Fibroblast of lung (primary cell): ENCODE measurements at regions not wholly inside any gene's neighbourhood (a gene's known extent, or its start where the extent isn't known, plus 50 kb on each side); places are given as distances from the start of the nearest gene placed in this dataset.

Experiments
- EZH2 ChIP-seq: IDR thresholded peaks from 2 replicates; pipeline ENCODE4 v1.5.1; 2012; ENCODE audit warnings: low read length, control low read depth, mild to moderate bottlenecking; ENCODE audit errors: missing control alignments
- TF ChIP-seq, protein P1 (sequence below), 2 donors: IDR thresholded peaks in 1 of 2; conservative IDR thresholded peaks in 1 of 2; 1 replicate in 1 of 2; 2 replicates in 1 of 2; pipeline ENCODE4 v1.5.1; 2011 to 2012; ENCODE audit warnings: low read length in 2 of 2, control low read depth in 1 of 2, inconsistent platforms in 1 of 2, low read depth in 1 of 2, mild to moderate bottlenecking in 1 of 2

DNA sequence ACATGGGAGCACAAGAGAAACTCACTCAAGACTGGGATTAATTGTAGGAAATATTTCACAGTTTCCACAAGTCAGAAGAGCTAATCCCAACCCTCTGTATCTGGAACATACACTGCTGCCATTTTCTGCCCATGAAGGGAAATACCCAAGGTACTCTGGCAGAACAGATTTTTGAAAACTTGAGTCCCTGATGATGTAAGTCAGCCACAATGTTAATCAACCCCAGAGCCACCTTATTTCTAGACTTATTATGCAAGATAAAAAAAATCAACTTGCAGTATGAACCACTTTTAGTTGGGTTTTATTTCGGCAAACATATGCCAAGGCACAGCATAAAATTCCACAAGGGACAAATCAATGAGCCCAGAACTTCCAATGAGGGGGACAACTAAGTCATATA is 141.5 kb downstream of the LY86 start:
- TF ChIP-seq, protein P1, sequence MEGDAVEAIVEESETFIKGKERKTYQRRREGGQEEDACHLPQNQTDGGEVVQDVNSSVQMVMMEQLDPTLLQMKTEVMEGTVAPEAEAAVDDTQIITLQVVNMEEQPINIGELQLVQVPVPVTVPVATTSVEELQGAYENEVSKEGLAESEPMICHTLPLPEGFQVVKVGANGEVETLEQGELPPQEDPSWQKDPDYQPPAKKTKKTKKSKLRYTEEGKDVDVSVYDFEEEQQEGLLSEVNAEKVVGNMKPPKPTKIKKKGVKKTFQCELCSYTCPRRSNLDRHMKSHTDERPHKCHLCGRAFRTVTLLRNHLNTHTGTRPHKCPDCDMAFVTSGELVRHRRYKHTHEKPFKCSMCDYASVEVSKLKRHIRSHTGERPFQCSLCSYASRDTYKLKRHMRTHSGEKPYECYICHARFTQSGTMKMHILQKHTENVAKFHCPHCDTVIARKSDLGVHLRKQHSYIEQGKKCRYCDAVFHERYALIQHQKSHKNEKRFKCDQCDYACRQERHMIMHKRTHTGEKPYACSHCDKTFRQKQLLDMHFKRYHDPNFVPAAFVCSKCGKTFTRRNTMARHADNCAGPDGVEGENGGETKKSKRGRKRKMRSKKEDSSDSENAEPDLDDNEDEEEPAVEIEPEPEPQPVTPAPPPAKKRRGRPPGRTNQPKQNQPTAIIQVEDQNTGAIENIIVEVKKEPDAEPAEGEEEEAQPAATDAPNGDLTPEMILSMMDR (conservative IDR thresholded peaks at IDR 0.05 in 1 of 2, IDR thresholded peaks at IDR 0.05 in 1 of 2; ENCODE audit: low read depth in 1 of 2, low read length in 2 of 2), result no peak
- TF ChIP-seq EZH2, result no peak
